ENCODE measurements at regions not wholly inside any gene's neighbourhood (a gene's known extent, or its start where the extent isn't known, plus 50 kb on each side); places are given as distances from the start of the nearest gene placed in this dataset.
"Not testable (repeated sequence)": the region's sequence is repeated elsewhere in the genome, so short reads cannot be mapped to it uniquely, and the experiment has no call there.

GRCh38 chr2:87075054-87075790 is 53.6 kb upstream of the PLGLB1 start:
- H3K4me1 ChIP-seq (ENCODE audit: control insufficient read depth, insufficient read depth, low read length); H3K9ac ChIP-seq (ENCODE audit: low read depth, low read length); H3K27me3 ChIP-seq (ENCODE audit: control insufficient read depth, insufficient read depth, low read length); H3K36me3 ChIP-seq (ENCODE audit: control insufficient read depth, insufficient read depth, low read length); H3K9me3 ChIP-seq (ENCODE audit: control insufficient read depth, insufficient read depth, low read length): not testable (repeated sequence)
- Histone ChIP-seq H3K4me3 (ENCODE audit: low read depth, low read length) (peak overlapping the region; percentile 76), H3K27ac (ENCODE audit: low read depth, low read length) (peak overlapping the region; percentile 51)

GRCh38 chr2:87075791-87076252 is 54.2 kb upstream of the PLGLB1 start:
- not testable (repeated sequence) for H3K36me3 ChIP-seq (ENCODE audit: control insufficient read depth, insufficient read depth, low read length); H3K9me3 ChIP-seq (ENCODE audit: control insufficient read depth, insufficient read depth, low read length); H3K27me3 ChIP-seq (ENCODE audit: control insufficient read depth, insufficient read depth, low read length); H3K4me1 ChIP-seq (ENCODE audit: control insufficient read depth, insufficient read depth, low read length)
- H3K27ac ChIP-seq (ENCODE audit: low read depth, low read length) = peak overlapping the region; percentile 84
- peak overlapping the region; percentile 73; the same call in 1 of the 2 replicates for H3K9ac ChIP-seq (ENCODE audit: low read depth, low read length)
- H3K4me3 ChIP-seq (ENCODE audit: low read depth, low read length) = peak overlapping the region; percentile 76

- Histone ChIP-seq H3K27ac (ENCODE audit: low read depth, low read length) (peak overlapping the region; percentile 84), H3K9ac (ENCODE audit: low read depth, low read length) (peak overlapping the region; percentile 85), H3K4me3 (ENCODE audit: low read depth, low read length) (peak overlapping the region; percentile 76)
- H3K27me3 ChIP-seq (ENCODE audit: control insufficient read depth, insufficient read depth, low read length); H3K4me1 ChIP-seq (ENCODE audit: control insufficient read depth, insufficient read depth, low read length); H3K36me3 ChIP-seq (ENCODE audit: control insufficient read depth, insufficient read depth, low read length); H3K9me3 ChIP-seq (ENCODE audit: control insufficient read depth, insufficient read depth, low read length): not testable (repeated sequence)
Measured at GRCh38 chr2:87076253-87077123, 54.8 kb upstream of the PLGLB1 start.

GRCh38 chr2:87077124-87077446 is 55.4 kb upstream of the PLGLB1 start:
- H3K36me3 ChIP-seq (ENCODE audit: control insufficient read depth, insufficient read depth, low read length); H3K27me3 ChIP-seq (ENCODE audit: control insufficient read depth, insufficient read depth, low read length); H3K27ac ChIP-seq (ENCODE audit: low read depth, low read length); H3K4me1 ChIP-seq (ENCODE audit: control insufficient read depth, insufficient read depth, low read length); H3K9ac ChIP-seq (ENCODE audit: low read depth, low read length); H3K9me3 ChIP-seq (ENCODE audit: control insufficient read depth, insufficient read depth, low read length): not testable (repeated sequence)
- peak overlapping the region; percentile 76 for H3K4me3 ChIP-seq (ENCODE audit: low read depth, low read length)

GRCh38 chr2:87081727-87082126 is 60.1 kb upstream of the PLGLB1 start:
- H3K36me3 ChIP-seq (ENCODE audit: control insufficient read depth, insufficient read depth, low read length); H3K9ac ChIP-seq (ENCODE audit: low read depth, low read length); H3K4me3 ChIP-seq (ENCODE audit: low read depth, low read length); H3K27ac ChIP-seq (ENCODE audit: low read depth, low read length); H3K9me3 ChIP-seq (ENCODE audit: control insufficient read depth, insufficient read depth, low read length); H3K27me3 ChIP-seq (ENCODE audit: control insufficient read depth, insufficient read depth, low read length); H3K4me1 ChIP-seq (ENCODE audit: control insufficient read depth, insufficient read depth, low read length): not testable (repeated sequence)

- not testable (repeated sequence) for H3K36me3 ChIP-seq (ENCODE audit: control insufficient read depth, insufficient read depth, low read length); H3K4me3 ChIP-seq (ENCODE audit: low read depth, low read length); H3K4me1 ChIP-seq (ENCODE audit: control insufficient read depth, insufficient read depth, low read length); H3K27ac ChIP-seq (ENCODE audit: low read depth, low read length); H3K9ac ChIP-seq (ENCODE audit: low read depth, low read length); H3K27me3 ChIP-seq (ENCODE audit: control insufficient read depth, insufficient read depth, low read length); H3K9me3 ChIP-seq (ENCODE audit: control insufficient read depth, insufficient read depth, low read length)
Measured at GRCh38 chr2:87088079-87088478, 66.4 kb upstream of the PLGLB1 start.

GRCh38 chr2:87089401-87089800 is 67.8 kb upstream of the PLGLB1 start:
- not testable (repeated sequence) for H3K9ac ChIP-seq (ENCODE audit: low read depth, low read length); H3K27me3 ChIP-seq (ENCODE audit: control insufficient read depth, insufficient read depth, low read length); H3K9me3 ChIP-seq (ENCODE audit: control insufficient read depth, insufficient read depth, low read length)

GRCh38 chr2:87093252-87093651 is 71.6 kb upstream of the PLGLB1 start:
- H3K4me3 ChIP-seq (ENCODE audit: low read depth, low read length) = not testable (repeated sequence)

More at GRCh38 chr2:87089401-87089800, 67.8 kb upstream of the PLGLB1 start:
- H3K36me3 ChIP-seq (ENCODE audit: control insufficient read depth, insufficient read depth, low read length); H3K4me1 ChIP-seq (ENCODE audit: control insufficient read depth, insufficient read depth, low read length); H3K27ac ChIP-seq (ENCODE audit: low read depth, low read length); H3K4me3 ChIP-seq (ENCODE audit: low read depth, low read length): not testable (repeated sequence)

GRCh38 chr2:87093937-87094529 is 72.4 kb upstream of the PLGLB1 start:
- H3K4me1 ChIP-seq (ENCODE audit: control insufficient read depth, insufficient read depth, low read length); H3K9me3 ChIP-seq (ENCODE audit: control insufficient read depth, insufficient read depth, low read length); H3K36me3 ChIP-seq (ENCODE audit: control insufficient read depth, insufficient read depth, low read length); H3K27ac ChIP-seq (ENCODE audit: low read depth, low read length); H3K27me3 ChIP-seq (ENCODE audit: control insufficient read depth, insufficient read depth, low read length); H3K4me3 ChIP-seq (ENCODE audit: low read depth, low read length); H3K9ac ChIP-seq (ENCODE audit: low read depth, low read length): not testable (repeated sequence)

More at GRCh38 chr2:87093252-87093651, 71.6 kb upstream of the PLGLB1 start:
- H3K36me3 ChIP-seq (ENCODE audit: control insufficient read depth, insufficient read depth, low read length); H3K27me3 ChIP-seq (ENCODE audit: control insufficient read depth, insufficient read depth, low read length); H3K9ac ChIP-seq (ENCODE audit: low read depth, low read length); H3K27ac ChIP-seq (ENCODE audit: low read depth, low read length); H3K4me1 ChIP-seq (ENCODE audit: control insufficient read depth, insufficient read depth, low read length); H3K9me3 ChIP-seq (ENCODE audit: control insufficient read depth, insufficient read depth, low read length): not testable (repeated sequence)

GRCh38 chr2:87095804-87096203 is 74.2 kb upstream of the PLGLB1 start:
- not testable (repeated sequence) for H3K36me3 ChIP-seq (ENCODE audit: control insufficient read depth, insufficient read depth, low read length); H3K4me3 ChIP-seq (ENCODE audit: low read depth, low read length); H3K9me3 ChIP-seq (ENCODE audit: control insufficient read depth, insufficient read depth, low read length); H3K27me3 ChIP-seq (ENCODE audit: control insufficient read depth, insufficient read depth, low read length); H3K27ac ChIP-seq (ENCODE audit: low read depth, low read length); H3K9ac ChIP-seq (ENCODE audit: low read depth, low read length); H3K4me1 ChIP-seq (ENCODE audit: control insufficient read depth, insufficient read depth, low read length)
